H9 (cell line): ENCODE measurements at regions not wholly inside any gene's neighbourhood (a gene's known extent, or its start where the extent isn't known, plus 50 kb on each side); places are given as distances from the start of the nearest gene placed in this dataset.

Experiments
- DNase-seq: peaks from one replicate; pipeline ENCODE4 v3.0.0-alpha.2; 2017
- H2AFZ ChIP-seq: one replicate; pipeline ENCODE4 v1.6.1; 2013; ENCODE audit warnings: mild to moderate bottlenecking, low read length, control low read depth, moderate library complexity
- H2AK5ac ChIP-seq: 2 replicates; pipeline ENCODE4 v1.6.1; 2013; ENCODE audit warnings: low read length, control low read depth, mixed read lengths; ENCODE audit not compliant: insufficient read length
- H2BK120ac ChIP-seq: one replicate; pipeline ENCODE4 v1.6.1; 2013; ENCODE audit warnings: low read depth, mild to moderate bottlenecking, low read length, control low read depth, inconsistent platforms; ENCODE audit not compliant: poor library complexity, severe bottlenecking
- H2BK12ac ChIP-seq: 2 replicates; pipeline ENCODE4 v1.6.1; 2013; ENCODE audit warnings: low read length, control low read depth, mixed read lengths, low read depth; ENCODE audit not compliant: insufficient read length
- H2BK15ac ChIP-seq: 2 replicates; pipeline ENCODE4 v1.6.1; 2013; ENCODE audit warnings: low read depth, low read length, control low read depth
- H2BK20ac ChIP-seq: one replicate; pipeline ENCODE4 v1.6.1; 2013; ENCODE audit warnings: low read depth, mild to moderate bottlenecking, low read length, control low read depth, inconsistent platforms; ENCODE audit not compliant: poor library complexity, severe bottlenecking
- H2BK5ac ChIP-seq: 2 replicates; pipeline ENCODE4 v1.6.1; 2013; ENCODE audit warnings: low read length, control low read depth, mixed read lengths; ENCODE audit not compliant: insufficient read length
- H3K14ac ChIP-seq: 2 replicates; pipeline ENCODE4 v1.6.1; 2013; ENCODE audit warnings: low read length, control low read depth; ENCODE audit not compliant: insufficient read depth
- H3K18ac ChIP-seq: 2 replicates; pipeline ENCODE4 v1.6.1; 2013; ENCODE audit warnings: low read depth, mild to moderate bottlenecking, mixed read lengths, low read length, control low read depth; ENCODE audit not compliant: insufficient read length
- H3K23ac ChIP-seq: 2 replicates; pipeline ENCODE4 v1.6.1; 2013; ENCODE audit warnings: low read length, control low read depth, mixed read lengths, low read depth; ENCODE audit not compliant: insufficient read length
- H3K23me2 ChIP-seq: 2 replicates; pipeline ENCODE4 v1.6.1; 2013; ENCODE audit warnings: low read depth, mild to moderate bottlenecking, mixed read lengths, low read length, control low read depth; ENCODE audit not compliant: insufficient read length, poor library complexity, severe bottlenecking
- H3K27ac ChIP-seq: 2 replicates; pipeline ENCODE4 v1.5.1; 2013; ENCODE audit warnings: low read length, control low read depth, mixed read lengths, low read depth; ENCODE audit not compliant: insufficient read length
- H3K27me3 ChIP-seq: 2 replicates; pipeline ENCODE4 v1.6.1; 2013; ENCODE audit warnings: low read length, control low read depth, inconsistent platforms; ENCODE audit not compliant: insufficient read depth
- H3K4ac ChIP-seq: 2 replicates; pipeline ENCODE4 v1.6.1; 2013; ENCODE audit warnings: low read depth, mild to moderate bottlenecking, control low read depth, inconsistent platforms, low read length, moderate library complexity
- H3K4me1 ChIP-seq: 2 replicates; pipeline ENCODE4 v1.6.1; 2013; ENCODE audit warnings: low read length, control low read depth, inconsistent platforms; ENCODE audit not compliant: insufficient read depth
- H3K4me2 ChIP-seq: 2 replicates; pipeline ENCODE4 v1.6.1; 2013; ENCODE audit warnings: low read length, control low read depth, mixed read lengths; ENCODE audit not compliant: insufficient read length, insufficient read depth
- H3K56ac ChIP-seq: 2 replicates; pipeline ENCODE4 v1.6.1; 2013; ENCODE audit warnings: low read depth, mild to moderate bottlenecking, mixed read lengths, low read length, control low read depth; ENCODE audit not compliant: insufficient read length
- H3K79me1 ChIP-seq: 2 replicates; pipeline ENCODE4 v1.6.1; 2013; ENCODE audit warnings: low read depth, mild to moderate bottlenecking, moderate library complexity, low read length, control low read depth, inconsistent platforms; ENCODE audit not compliant: insufficient read depth, poor library complexity, severe bottlenecking
- H3K79me2 ChIP-seq: 2 replicates; pipeline ENCODE4 v1.6.1; 2013; ENCODE audit warnings: low read length, control low read depth, inconsistent platforms; ENCODE audit not compliant: insufficient read depth
- H3K9ac ChIP-seq: 2 replicates; pipeline ENCODE4 v1.6.1; 2013; ENCODE audit warnings: low read length, control low read depth, mixed read lengths; ENCODE audit not compliant: insufficient read length; ENCODE audit errors: extremely low read depth
- H3K9me3 ChIP-seq: one replicate; pipeline ENCODE4 v1.6.1; 2013; ENCODE audit warnings: low read depth, low read length, inconsistent platforms; ENCODE audit not compliant: control insufficient read depth
- H3T11ph ChIP-seq: one replicate; pipeline ENCODE4 v1.6.1; 2013; ENCODE audit warnings: mild to moderate bottlenecking, low read length, control low read depth, inconsistent platforms
- H4K20me1 ChIP-seq: one replicate; pipeline ENCODE4 v1.6.1; 2013; ENCODE audit not compliant: control insufficient read depth, insufficient read length, insufficient read depth
- H4K5ac ChIP-seq: 2 replicates; pipeline ENCODE4 v1.6.1; 2013; ENCODE audit warnings: low read depth, mild to moderate bottlenecking, mixed read lengths, low read length, control low read depth; ENCODE audit not compliant: insufficient read length
- H4K8ac ChIP-seq: replicated peaks from 2 replicates; pipeline ENCODE4 v1.6.1; 2013; ENCODE audit warnings: low read length, control low read depth, mixed read lengths, low read depth; ENCODE audit not compliant: insufficient read length
- H4K91ac ChIP-seq: 2 replicates; pipeline ENCODE4 v1.6.1; 2013; ENCODE audit warnings: low read depth, mild to moderate bottlenecking, moderate library complexity, mixed read lengths, low read length, control low read depth; ENCODE audit not compliant: insufficient read length
- H3K27ac Mint-ChIP-seq, 3 experiments: 2 replicates in 2 of 3; 3 replicates in 1 of 3; pipeline ENCODE4 v1.8.0; 2020 to 2021; ENCODE audit warnings: mixed read lengths in 3 of 3, mild to moderate bottlenecking in 1 of 3, moderate library complexity in 1 of 3
- H3K27me3 Mint-ChIP-seq: 2 replicates; pipeline ENCODE4 v1.8.0; 2021; ENCODE audit warnings: low read depth, mild to moderate bottlenecking, moderate library complexity, mixed read lengths
- H3K36me3 Mint-ChIP-seq, 3 experiments: 2 replicates in 2 of 3; 3 replicates in 1 of 3; pipeline ENCODE4 v1.8.0; 2020 to 2021; ENCODE audit warnings: low read depth in 3 of 3, mixed read lengths in 3 of 3; ENCODE audit not compliant: insufficient read depth in 1 of 3
- H3K4me1 Mint-ChIP-seq, 2 experiments: 2 replicates each; pipeline ENCODE4 v1.8.0; 2020; ENCODE audit warnings: mixed read lengths in 2 of 2
- H3K4me3 Mint-ChIP-seq, 2 experiments: 2 replicates in 1 of 2; 3 replicates in 1 of 2; pipeline ENCODE4 v1.8.0; 2020 to 2021; ENCODE audit warnings: mild to moderate bottlenecking in 2 of 2, mixed read lengths in 2 of 2, moderate library complexity in 1 of 2
- H3K9me3 Mint-ChIP-seq, 2 experiments: 2 replicates in 1 of 2; 3 replicates in 1 of 2; pipeline ENCODE4 v1.8.0; 2020; ENCODE audit warnings: mild to moderate bottlenecking in 2 of 2, mixed read lengths in 2 of 2, moderate library complexity in 1 of 2
- WGBS: extraction: QIAGEN DNeasy Blood & Tissue Kit; methylation state at CpG from one replicate; pipeline ENCODE4 v1.1.7; 2013; ENCODE audit warnings: missing lambda C conversion rate, low lambda C conversion rate, mixed read lengths; ENCODE audit not compliant: insufficient read length; ENCODE audit errors: extremely low coverage; 5-methylcytosine and 5-hydroxymethylcytosine counted together
- TF ChIP-seq, protein P1 (sequence below): fragments of 200-600 bp; sonication (generic); conservative IDR thresholded peaks from 3 replicates; pipeline ENCODE4 v1.8.0; 2021; ENCODE audit warnings: antibody characterized with exemption, mild to moderate bottlenecking

DNA sequence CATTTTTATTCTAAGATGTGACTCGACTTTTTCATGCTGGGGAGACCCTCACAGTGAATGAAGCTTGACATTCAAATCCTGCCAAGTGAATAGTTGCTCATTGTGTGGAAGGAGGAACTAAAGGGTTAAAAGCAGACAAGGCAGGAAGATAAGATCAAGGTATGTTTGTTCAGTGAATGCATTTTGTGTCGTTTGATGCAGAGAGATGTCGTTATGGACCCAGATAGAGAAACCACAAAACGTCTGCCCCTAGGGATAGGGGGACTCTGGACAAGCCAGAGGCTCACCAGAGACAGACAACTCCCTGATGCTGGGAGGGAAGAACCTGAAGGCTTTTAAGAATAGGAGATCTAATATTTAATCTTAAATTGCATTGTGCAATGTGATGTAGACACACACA is 72.5 kb upstream of the MYL2 start:
- no peak overlapping the region for H3K56ac ChIP-seq

More for the DNA sequence above, 72.5 kb upstream of the MYL2 start:
- peaks cover 0 to 5% of the 10 kb centered on the region in 2 experiments; a peak in 2 of 4 replicates for H3K4me1 Mint-ChIP-seq
- Histone ChIP-seq H3K4ac (no peak overlapping the region), H2BK20ac (no peak overlapping the region), H2BK15ac (no peak overlapping the region), H2BK5ac (no peak overlapping the region), H2BK12ac (no peak overlapping the region), H3K4me2 (no peak overlapping the region), H4K8ac (no peak overlapping the region), H3K27me3 (no peaks in the 10 kb centered on the region), H3K9ac (no peak overlapping the region), H3K79me2 (no peaks in the 10 kb centered on the region), H2BK120ac (no peak overlapping the region), H3K79me1 (no peaks in the 10 kb centered on the region), H4K5ac (no peak overlapping the region), H3K9me3 (peaks cover 3% of the 10 kb centered on the region), H3K23ac (no peak overlapping the region), H2AFZ (no peak overlapping the region), H3K27ac (no peak overlapping the region), H3T11ph (no peak overlapping the region), H3K14ac (no peak overlapping the region), H3K23me2 (no peaks in the 10 kb centered on the region), H4K91ac (no peak overlapping the region), H4K20me1 (no peaks in the 10 kb centered on the region), H3K18ac (no peak overlapping the region), H3K4me1 (no peaks in the 10 kb centered on the region), H2AK5ac (no peak overlapping the region)
- WGBS = no CpG with 5 or more reads among the region's 4 CpGs
- TF ChIP-seq, protein P1, sequence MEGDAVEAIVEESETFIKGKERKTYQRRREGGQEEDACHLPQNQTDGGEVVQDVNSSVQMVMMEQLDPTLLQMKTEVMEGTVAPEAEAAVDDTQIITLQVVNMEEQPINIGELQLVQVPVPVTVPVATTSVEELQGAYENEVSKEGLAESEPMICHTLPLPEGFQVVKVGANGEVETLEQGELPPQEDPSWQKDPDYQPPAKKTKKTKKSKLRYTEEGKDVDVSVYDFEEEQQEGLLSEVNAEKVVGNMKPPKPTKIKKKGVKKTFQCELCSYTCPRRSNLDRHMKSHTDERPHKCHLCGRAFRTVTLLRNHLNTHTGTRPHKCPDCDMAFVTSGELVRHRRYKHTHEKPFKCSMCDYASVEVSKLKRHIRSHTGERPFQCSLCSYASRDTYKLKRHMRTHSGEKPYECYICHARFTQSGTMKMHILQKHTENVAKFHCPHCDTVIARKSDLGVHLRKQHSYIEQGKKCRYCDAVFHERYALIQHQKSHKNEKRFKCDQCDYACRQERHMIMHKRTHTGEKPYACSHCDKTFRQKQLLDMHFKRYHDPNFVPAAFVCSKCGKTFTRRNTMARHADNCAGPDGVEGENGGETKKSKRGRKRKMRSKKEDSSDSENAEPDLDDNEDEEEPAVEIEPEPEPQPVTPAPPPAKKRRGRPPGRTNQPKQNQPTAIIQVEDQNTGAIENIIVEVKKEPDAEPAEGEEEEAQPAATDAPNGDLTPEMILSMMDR = no peak
- no peak overlapping the region for H3K4me3 Mint-ChIP-seq
- no peak overlapping the region for H3K27ac Mint-ChIP-seq
- H3K27me3 Mint-ChIP-seq = peaks cover 10% of the 10 kb centered on the region
- no peaks in the 10 kb centered on the region for H3K36me3 Mint-ChIP-seq
- peaks cover 0 to 3% of the 10 kb centered on the region in 2 experiments; a peak in 4 of 5 replicates for H3K9me3 Mint-ChIP-seq
- DNase-seq = no peak
